Effector memory CD8-positive, alpha-beta T cell (primary cell): ENCODE measurements at regions not wholly inside any gene's neighbourhood (a gene's known extent, or its start where the extent isn't known, plus 50 kb on each side); places are given as distances from the start of the nearest gene placed in this dataset.

ENCODE experiments used
- ATAC-seq: fragments of 150-1000 bp; cut with Tn5 transposase; replicated peaks from 2 replicates; pipeline ENCODE4 v1.10.0; 2021; ENCODE audit warnings: mild to moderate bottlenecking, moderate library complexity
- DNase-seq, 3 experiments: peaks; one replicate each; pipeline ENCODE4 v3.0.0; 2021
- H3K27ac Mint-ChIP-seq, 2 donors: one replicate each; pipeline ENCODE4 v1.8.0; 2022; ENCODE audit warnings: mild to moderate bottlenecking in 2 of 2, mixed read lengths in 2 of 2, moderate library complexity in 2 of 2
- H3K27me3 Mint-ChIP-seq, 2 donors: one replicate each; pipeline ENCODE4 v1.8.0; 2022; ENCODE audit warnings: mixed read lengths in 2 of 2
- H3K36me3 Mint-ChIP-seq: one replicate; pipeline ENCODE4 v1.8.0; 2022; ENCODE audit warnings: mild to moderate bottlenecking, moderate library complexity, mixed read lengths; ENCODE audit not compliant: insufficient read depth
- H3K4me1 Mint-ChIP-seq, 2 donors: one replicate each; pipeline ENCODE4 v1.8.0; 2022; ENCODE audit warnings: low read depth in 2 of 2, mixed read lengths in 2 of 2
- H3K4me3 Mint-ChIP-seq, 2 donors: one replicate each; pipeline ENCODE4 v1.8.0; 2022; ENCODE audit warnings: mild to moderate bottlenecking in 2 of 2, mixed read lengths in 2 of 2, moderate library complexity in 2 of 2
- H3K9me3 Mint-ChIP-seq, 2 donors: one replicate each; pipeline ENCODE4 v1.8.0; 2022; ENCODE audit warnings: mixed read lengths in 2 of 2

DNA sequence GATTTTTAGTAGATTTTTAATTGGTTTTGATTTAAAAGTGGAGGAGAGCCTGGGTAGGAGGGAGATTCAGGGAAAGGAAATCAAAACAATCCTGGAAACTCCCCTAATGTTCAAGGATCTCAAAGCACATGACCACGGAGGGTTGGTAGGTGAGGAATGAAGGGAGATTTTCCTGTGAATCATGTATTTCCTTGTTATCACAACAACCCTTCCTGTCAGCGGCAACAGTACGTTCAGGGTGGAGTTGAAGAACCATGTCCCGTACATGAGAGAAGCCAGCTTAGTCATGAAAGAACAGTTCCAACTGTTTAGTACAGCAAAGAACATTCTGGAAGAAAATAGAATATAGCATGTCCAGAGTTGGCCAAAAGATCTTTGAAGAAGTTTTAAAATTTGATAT is 79.4 kb upstream of the SCAF8 start:
- DNase-seq, result no peak
- Mint-ChIP-seq H3K9me3 (no peaks in the 10 kb centered on the region), H3K4me1 (no peaks in the 10 kb centered on the region)

GRCh38 chr6:154656660-154657059 is 76.6 kb upstream of the SCAF8 start:
- peaks cover 7 to 20% of the 10 kb centered on the region in 2 donors for H3K27me3 Mint-ChIP-seq
- H3K4me1 Mint-ChIP-seq, result no peaks in the 10 kb centered on the region
- H3K36me3 Mint-ChIP-seq, result no peaks in the 10 kb centered on the region
- ATAC-seq (no peak), DNase-seq (no peak)
- H3K4me3 Mint-ChIP-seq, result no peak overlapping the region
- no peaks in the 10 kb centered on the region for H3K9me3 Mint-ChIP-seq
- no peak overlapping the region for H3K27ac Mint-ChIP-seq

More for the DNA sequence above, 79.4 kb upstream of the SCAF8 start:
- no peak for ATAC-seq
- Mint-ChIP-seq H3K4me3 (no peak overlapping the region), H3K27ac (no peak overlapping the region), H3K27me3 (peaks cover 7 to 20% of the 10 kb centered on the region in 2 donors), H3K36me3 (no peaks in the 10 kb centered on the region)

- no peaks in the 10 kb centered on the region for H3K36me3 Mint-ChIP-seq
- DNase-seq, result no peak
- H3K9me3 Mint-ChIP-seq, result no peaks in the 10 kb centered on the region
- H3K4me1 Mint-ChIP-seq, result no peaks in the 10 kb centered on the region
- H3K4me3 Mint-ChIP-seq, result no peak overlapping the region
- no peak for ATAC-seq
- H3K27me3 Mint-ChIP-seq, result peaks cover 20 to 32% of the 10 kb centered on the region in 2 donors
- H3K27ac Mint-ChIP-seq, result no peak overlapping the region
These were observed 71.4 kb upstream of the SCAF8 start for GRCh38 chr6:154661768-154662167.

DNA sequence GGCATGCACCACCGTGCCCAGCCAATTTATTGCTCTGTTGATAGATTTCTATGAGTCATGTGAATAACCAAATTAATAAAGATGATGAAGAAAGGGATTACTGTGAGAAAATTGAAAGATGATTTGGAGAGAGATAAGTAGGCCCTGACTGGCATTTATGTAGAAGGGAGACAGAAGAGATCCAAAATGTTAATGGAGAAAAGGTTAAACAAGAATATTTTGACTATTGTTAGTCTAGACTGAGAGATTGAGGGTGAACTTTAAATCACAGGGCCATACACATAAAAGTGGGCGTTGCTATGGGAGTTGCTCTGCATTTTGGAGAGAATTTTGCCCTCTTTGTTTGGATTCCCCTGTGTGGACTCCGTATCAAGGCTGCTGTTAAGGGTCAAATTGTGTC is 68.9 kb upstream of the SCAF8 start:
- peaks cover 9 to 25% of the 10 kb centered on the region in 2 donors for H3K27me3 Mint-ChIP-seq

DNA sequence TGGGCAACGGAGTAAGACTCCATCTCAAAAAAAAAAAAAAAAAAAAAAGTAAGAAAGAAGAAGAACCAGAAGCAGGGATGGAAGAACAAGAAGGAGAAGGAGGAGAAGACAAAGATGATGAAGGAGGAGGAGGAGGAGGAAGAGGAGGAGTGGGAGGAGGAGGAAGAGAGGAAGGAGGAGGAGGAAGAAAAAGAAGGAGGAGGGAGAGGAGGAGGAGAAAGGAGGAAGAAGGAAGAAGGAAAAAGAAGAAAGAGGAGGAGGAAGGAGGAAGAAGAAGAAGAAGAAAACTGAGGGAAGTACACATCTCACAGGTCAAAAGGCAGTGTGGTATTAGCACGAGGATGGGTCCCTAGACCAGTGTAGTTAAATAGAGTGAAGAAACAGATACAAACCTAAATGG is 65.1 kb upstream of the SCAF8 start:
- Mint-ChIP-seq H3K36me3 (no peaks in the 10 kb centered on the region), H3K9me3 (no peaks in the 10 kb centered on the region), H3K4me1 (no peaks in the 10 kb centered on the region), H3K27ac (no peak overlapping the region), H3K4me3 (no peak overlapping the region), H3K27me3 (peaks cover 9 to 12% of the 10 kb centered on the region in 2 donors)
- DNase-seq, result no peak
- ATAC-seq, result no peak

More for the DNA sequence above, 68.9 kb upstream of the SCAF8 start:
- no peak for DNase-seq
- no peak for ATAC-seq
- H3K4me1 Mint-ChIP-seq, result no peaks in the 10 kb centered on the region
- no peaks in the 10 kb centered on the region for H3K36me3 Mint-ChIP-seq
- H3K27ac Mint-ChIP-seq, result no peak overlapping the region
- H3K4me3 Mint-ChIP-seq, result no peak overlapping the region
- H3K9me3 Mint-ChIP-seq, result no peaks in the 10 kb centered on the region

DNA sequence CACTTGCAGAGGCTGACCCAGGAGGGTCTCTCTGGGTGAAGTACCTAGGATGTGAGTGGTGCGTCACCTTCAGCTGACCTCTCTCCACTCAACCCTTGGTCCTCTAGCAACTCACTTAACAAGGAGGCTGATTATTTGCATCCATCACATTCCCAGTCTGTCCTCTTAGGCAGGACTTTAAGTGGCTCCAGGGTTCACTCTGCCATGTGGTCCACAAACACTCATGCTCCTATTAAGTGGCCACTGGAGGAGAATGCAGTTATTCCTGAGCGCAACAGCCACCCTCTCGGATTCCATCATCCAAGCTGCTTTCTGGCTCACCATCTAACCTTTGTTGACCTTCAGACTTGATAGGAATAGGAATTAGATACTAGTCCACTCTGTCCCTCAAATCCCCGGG is 61.1 kb upstream of the SCAF8 start:
- H3K36me3 Mint-ChIP-seq, result no peaks in the 10 kb centered on the region
- DNase-seq (no peak), ATAC-seq (no peak)
- H3K27me3 Mint-ChIP-seq, result no peaks in the 10 kb centered on the region
- no peak overlapping the region for H3K27ac Mint-ChIP-seq
- H3K4me1 Mint-ChIP-seq, result no peaks in the 10 kb centered on the region
- H3K4me3 Mint-ChIP-seq, result no peak overlapping the region
- H3K9me3 Mint-ChIP-seq, result no peaks in the 10 kb centered on the region

DNA sequence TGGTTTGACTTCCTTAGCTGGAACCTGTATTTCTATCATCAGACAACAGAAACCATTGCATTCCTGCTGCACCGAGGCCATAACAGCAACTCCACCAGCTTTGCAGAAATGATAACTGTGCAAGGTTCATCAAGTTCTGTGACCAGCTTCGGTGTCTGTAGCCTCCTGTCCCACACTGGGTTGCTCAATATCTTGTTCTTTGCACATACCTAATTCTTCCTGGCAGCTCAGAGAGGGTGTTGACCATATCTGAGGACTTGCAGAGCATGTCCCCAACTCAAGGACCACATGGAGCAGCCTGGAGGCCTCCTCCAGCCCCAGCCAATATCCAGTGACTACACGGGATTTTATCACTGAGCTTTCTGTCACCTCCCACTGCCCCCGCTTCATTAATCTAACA is 59.3 kb upstream of the SCAF8 start:
- no peak for DNase-seq
- Mint-ChIP-seq H3K9me3 (no peaks in the 10 kb centered on the region), H3K4me3 (no peak overlapping the region), H3K27me3 (no peaks in the 10 kb centered on the region), H3K27ac (no peak overlapping the region), H3K36me3 (no peaks in the 10 kb centered on the region), H3K4me1 (no peaks in the 10 kb centered on the region)
- no peak for ATAC-seq

- Mint-ChIP-seq H3K9me3 (no peaks in the 10 kb centered on the region), H3K4me1 (no peaks in the 10 kb centered on the region), H3K36me3 (no peaks in the 10 kb centered on the region), H3K4me3 (no peak overlapping the region), H3K27me3 (no peaks in the 10 kb centered on the region), H3K27ac (no peak overlapping the region)
- ATAC-seq, result peak; percentile 100
- DNase-seq, result peak; percentile 87 to 91 (median 87)
These were observed 57.6 kb upstream of the SCAF8 start for GRCh38 chr6:154675602-154676088.

DNA sequence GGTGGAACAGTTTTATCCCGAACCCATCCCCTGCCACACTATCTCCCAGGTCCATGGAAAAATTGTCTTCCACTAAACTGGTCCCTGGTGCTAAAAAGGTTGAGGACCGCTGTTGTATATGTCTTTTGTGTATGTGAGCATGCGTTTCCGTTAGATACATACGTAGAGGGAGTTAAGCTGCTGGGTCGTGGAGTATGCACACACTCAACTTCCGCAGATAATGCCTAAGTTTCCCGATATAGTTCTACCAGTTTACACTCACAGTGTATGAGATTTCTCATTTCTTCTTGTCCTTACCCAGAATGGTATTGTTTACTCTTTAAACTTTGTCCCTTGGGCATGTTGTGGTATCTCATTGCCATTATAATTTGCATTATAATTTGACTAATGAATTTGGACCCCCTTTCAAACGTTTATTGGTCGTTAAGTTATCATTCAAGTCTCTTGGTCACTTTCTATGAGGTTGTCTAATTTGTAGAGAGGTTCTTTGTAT is 50.5 kb upstream of the SCAF8 start:
- DNase-seq (no peak), ATAC-seq (no peak)
- H3K27me3 Mint-ChIP-seq, result no peaks in the 10 kb centered on the region
- no peak overlapping the region for H3K27ac Mint-ChIP-seq
- no peaks in the 10 kb centered on the region for H3K9me3 Mint-ChIP-seq
- H3K36me3 Mint-ChIP-seq, result no peaks in the 10 kb centered on the region
- H3K4me1 Mint-ChIP-seq, result peaks cover 2 to 7% of the 10 kb centered on the region in 2 donors
- H3K4me3 Mint-ChIP-seq, result no peak overlapping the region
